ENCODE measurements at regions not wholly inside any gene's neighbourhood (a gene's known extent, or its start where the extent isn't known, plus 50 kb on each side); places are given as distances from the start of the nearest gene placed in this dataset.

DNA sequence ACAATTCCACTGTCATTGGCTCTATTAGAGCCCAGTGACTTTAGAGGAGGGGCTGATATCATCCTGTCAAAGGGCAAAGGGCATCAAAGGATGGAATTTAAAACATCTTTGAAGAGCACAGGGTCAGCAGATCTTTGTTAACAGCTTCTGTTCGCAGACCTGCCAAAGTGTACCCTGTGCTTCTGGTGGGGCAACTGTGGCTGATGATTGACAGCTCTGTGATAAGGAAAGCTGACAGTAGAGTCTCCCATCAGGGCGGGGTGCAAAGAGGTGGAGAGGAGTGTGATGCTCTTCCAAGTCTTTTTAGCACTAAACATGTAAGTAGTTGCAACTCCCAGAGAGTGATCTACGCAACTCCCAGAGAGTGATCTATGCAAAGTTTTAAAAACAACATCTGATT is 742.1 kb upstream of the SOX9 start:
- no peak for DNase-seq (ENCODE audit: low spot score in 2 of 2)
- FAIRE-seq, result no peak

DNA sequence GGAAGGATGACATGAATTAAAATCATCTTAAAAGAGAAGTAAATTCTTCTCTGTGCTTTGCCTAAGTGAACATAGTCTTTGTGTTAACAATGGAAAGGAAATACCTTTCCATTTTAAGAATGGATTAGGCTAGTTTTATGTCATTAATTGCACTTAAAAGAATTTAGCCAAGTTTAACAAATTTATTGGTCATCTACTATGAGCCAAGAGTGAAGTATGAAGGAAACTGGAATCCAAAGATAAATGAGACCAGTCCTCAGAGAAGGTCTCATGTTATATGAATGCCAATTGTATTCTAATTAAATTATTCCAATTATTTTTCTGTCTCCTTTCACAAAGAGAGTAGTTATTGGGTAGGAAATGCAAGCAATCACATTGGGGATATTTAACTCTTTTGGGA is 741.3 kb upstream of the SOX9 start:
- no peak for FAIRE-seq

DNA sequence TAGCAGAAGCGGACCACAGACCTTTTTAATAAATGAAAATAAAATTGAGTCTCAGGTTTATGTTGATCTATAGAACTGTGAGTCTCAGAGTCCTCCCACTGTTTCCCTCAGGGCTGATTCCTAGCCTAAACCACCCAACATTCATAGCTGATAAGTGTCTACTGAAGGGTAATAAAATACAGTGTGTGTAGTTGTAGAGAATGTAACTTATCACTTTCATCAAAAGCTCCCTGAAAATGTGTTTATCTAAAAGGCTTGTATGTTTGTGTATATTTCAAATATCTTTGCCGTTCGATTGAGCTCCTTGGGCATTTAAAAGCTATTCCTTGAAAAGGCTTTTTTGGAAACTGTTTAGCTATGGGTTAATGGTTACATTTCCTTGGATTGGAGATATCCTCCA is 740.3 kb upstream of the SOX9 start:
- FAIRE-seq (no peak), DNase-seq (ENCODE audit: low spot score in 2 of 2) (no peak)

More for the DNA sequence above, 741.3 kb upstream of the SOX9 start:
- DNase-seq (ENCODE audit: low spot score in 2 of 2), result no peak

DNA sequence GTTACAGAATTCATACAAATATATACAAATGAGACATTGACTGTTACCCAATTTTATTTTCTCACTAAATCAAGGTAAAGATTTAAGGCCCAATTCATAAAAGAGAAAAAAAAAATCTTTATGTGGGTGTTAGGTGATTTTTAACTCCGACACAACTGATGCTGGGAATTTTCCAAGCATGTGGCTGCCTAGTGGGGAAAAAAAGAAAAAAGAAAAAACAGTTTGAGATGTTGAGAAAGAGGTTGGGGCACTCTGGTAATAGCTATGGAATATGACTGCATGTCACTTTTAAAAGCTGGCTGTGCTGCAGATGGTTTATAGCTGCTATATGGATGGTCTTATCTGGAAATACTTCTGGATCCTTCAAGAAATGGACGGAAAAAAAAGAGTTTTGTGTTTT is 739.9 kb upstream of the SOX9 start:
- FAIRE-seq, result no peak

DNA sequence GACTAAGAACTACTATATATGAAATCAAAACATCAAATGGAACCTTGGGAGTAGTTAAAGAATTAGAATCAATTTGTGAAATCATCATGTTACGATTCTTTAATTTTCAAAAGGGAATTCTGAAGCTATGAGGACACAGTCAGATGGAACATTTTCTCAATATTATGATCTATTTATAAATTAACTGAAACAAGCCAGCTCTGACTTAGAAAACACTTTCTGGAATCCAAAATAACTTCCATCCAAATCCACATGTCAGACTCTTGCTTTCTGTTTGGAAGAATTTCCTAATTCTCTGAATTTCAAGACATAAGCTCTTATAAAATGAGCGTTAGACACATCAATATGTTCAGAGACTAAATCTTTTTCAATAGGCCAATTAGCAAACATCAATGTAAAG is 737.7 kb upstream of the SOX9 start:
- FAIRE-seq (no peak), DNase-seq (ENCODE audit: low spot score in 2 of 2) (no peak)

More for the DNA sequence above, 739.9 kb upstream of the SOX9 start:
- no peak for DNase-seq (ENCODE audit: low spot score in 2 of 2)

DNA sequence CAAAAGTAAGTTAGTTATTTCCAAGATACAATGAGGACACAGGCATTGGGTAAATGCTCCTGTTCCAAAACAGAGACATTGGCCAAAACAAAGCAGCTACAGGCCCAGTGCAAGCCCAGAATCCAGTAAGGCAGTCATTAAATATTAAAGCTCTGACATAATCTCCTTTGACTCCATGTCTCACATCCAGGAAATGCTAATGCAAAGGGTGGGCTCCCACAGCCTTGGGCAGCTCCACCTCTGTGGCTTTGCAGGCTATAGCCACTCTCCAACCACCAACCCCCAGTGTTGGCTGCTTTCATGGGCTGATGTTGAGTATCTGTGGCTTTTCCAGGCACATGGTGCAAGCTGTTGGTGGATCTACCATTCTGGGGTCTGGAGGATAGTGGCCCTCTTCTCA is 733.4 kb upstream of the SOX9 start:
- DNase-seq (ENCODE audit: low spot score in 2 of 2) (no peak), FAIRE-seq (no peak)

DNA sequence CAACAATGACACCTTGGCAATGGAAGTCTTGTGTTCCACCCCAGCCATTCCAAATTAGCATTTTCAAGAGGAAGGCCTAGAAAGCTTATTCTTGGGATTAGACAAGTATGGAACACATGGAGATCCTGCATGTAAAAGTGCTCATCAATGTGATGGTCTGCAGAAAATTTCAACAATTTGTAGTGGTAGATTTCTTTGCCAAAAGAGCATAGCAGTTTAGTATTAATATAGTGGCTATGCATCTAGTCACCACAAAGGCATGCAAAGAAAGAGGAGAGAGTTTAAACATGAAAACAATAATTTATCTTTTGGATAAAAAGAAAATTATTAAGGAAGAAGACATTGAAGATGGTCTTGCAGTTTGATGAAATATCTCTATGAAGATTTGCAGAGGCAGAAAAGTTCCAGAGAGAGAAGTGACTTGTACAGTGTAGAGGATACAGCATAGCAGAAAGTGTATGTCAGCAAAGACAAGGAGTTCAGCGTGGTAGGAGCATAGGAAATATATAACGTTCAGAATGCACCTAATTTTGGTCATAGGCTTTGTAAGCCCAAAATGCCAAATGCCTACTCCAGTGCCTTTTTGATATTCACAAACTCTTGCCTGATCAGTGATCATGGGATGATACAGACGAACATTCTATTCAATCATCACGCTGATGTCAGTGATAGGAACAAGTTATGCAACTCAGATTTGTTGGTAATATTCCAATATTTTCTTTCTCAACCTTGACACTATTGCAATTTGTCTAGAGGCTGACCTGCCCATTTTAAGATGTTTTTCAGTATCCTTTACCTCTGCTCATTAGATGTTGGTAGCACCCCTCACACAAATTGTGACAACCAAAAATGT is 727.9 kb upstream of the SOX9 start:
- FAIRE-seq, result no peak
- DNase-seq (ENCODE audit: low spot score in 2 of 2), result no peak

DNA sequence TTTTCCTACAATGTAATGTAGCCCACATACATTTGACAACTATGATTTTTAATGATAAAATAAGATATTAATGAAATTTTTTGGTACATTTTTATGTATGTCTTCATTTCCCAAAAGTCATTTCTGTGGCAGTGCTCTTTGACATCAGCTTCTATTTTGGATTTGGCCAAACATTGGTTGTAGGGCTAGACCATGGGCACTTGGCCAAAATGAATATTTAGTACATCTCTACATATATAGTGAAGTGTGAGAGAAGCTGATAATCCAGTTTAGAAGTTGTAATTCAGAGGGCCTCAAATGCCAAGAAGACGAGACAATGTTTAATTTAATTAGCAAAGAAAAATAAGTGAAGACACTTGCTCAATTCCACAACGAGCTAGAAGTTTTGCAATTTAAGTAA is 724.9 kb upstream of the SOX9 start:
- DNase-seq (ENCODE audit: low spot score in 2 of 2), result no peak
- FAIRE-seq, result no peak

DNA sequence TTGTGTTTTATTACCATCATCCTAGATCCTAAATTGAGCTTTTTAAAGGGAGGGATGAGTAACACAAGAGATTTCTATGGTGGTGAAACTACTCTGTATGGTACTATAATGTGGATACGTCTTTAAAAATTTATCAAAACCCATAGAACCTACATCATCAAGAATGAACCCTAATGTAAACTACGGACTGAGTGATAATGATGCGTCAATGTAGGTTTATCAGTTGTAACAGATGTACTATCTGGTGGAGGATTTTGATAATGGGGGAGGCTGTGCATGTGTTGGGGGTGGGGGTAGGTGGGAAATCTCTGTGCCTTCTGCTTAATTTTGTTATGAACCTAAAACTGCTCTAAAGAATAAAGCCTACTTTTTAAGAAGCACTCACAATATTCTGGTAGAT is 724.1 kb upstream of the SOX9 start:
- FAIRE-seq (no peak), DNase-seq (ENCODE audit: low spot score in 2 of 2) (no peak)

DNA sequence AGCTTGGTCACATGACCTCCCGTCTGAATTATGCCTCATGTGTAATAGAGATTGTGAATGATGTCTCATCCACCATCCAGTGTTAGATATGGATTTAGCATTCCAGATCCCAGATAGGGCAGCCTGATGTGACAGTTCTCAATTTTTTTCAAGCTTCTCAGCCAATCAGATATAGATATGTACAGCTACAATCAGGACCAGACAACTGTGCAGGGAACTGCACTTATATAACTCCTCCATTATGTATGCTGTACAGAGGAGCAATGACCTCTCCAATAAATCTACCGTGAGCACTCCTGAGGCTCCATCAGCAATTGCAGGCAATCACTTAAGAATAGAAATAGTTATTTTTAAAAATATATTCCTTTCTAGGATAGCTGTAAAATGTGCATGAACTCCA is 722.8 kb upstream of the SOX9 start:
- FAIRE-seq (no peak), DNase-seq (ENCODE audit: low spot score in 2 of 2) (no peak)

DNA sequence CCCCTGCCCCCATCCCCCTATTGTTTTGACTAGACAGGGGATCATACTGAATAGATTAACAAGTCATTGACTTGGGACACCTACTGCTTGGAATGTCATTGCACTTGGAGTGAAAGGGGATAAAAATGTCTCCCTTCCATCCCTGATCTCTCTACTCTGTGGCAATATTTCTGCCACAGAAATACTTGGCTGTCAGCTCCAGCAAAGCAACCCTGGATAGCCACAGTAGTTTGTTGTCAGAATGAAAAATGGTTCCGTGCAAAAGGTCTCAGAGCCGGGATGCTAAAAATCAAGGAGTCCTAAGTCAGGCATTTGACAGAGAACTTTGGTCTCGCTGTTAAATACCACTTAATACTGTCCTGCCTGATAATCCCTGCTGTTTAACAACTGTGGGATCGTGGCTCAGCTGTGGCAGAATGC is 722.0 kb upstream of the SOX9 start:
- DNase-seq (ENCODE audit: low spot score in 2 of 2) (no peak), FAIRE-seq (no peak)

DNA sequence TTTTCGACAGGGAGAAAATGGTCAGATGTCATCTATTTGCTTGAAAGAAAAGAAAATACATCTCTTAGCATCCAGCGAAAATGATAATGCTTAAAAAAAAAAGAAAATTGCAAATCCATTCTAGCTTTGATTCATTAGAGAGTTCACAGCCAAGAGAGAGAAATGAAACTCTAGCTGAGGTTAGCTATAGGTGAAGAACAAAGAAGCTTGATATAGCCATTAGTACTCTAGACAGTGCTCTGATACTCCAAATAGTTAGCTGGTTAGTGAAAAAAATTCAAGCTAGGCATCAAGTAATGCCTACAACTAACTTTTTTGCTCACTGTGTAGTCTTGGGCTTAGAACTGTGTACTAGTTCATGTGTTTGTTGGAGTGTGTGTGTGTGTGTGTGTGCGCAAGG is 721.6 kb upstream of the SOX9 start:
- no peak for FAIRE-seq

DNA sequence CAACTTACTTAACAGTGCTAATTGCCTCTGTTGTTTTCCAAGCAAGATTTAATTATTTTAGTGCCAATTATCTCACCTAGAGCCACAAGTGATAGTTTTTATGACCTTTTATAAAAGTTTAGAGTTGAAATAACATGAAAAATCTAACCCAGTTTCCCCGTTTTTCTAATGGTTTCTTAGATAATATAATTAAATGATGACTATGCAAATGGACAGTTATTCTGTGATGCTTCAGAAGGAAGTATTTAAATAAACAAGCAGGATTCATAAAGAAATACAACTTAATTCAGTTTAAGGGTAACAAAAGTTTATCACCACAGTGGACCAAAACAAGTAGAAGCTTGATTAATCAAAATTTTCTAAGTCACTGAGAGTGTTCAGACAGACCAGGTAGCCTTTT is 721.2 kb upstream of the SOX9 start:
- no peak for FAIRE-seq

More for the DNA sequence above, 721.6 kb upstream of the SOX9 start:
- DNase-seq (ENCODE audit: low spot score in 2 of 2), result no peak

DNA sequence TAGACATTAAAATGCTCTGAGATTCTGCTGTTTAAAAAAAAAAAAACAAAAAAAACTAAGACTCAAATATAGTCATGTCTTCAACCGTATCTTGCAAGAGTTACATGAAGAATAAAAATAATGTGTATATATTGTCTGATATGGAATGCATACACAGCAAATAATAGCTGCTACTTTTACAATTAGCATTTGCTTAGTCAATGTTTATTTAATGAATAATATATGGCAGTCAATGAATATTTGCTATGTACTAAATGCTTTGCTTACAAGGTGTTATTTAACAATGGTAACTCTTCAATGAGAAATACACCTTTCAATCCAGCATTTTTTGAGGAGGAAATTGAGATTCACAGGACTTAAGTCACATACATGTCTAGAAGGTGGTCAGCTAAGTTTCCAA is 718.8 kb upstream of the SOX9 start:
- DNase-seq (ENCODE audit: low spot score in 2 of 2), result no peak
- FAIRE-seq, result no peak

More for the DNA sequence above, 721.2 kb upstream of the SOX9 start:
- no peak for DNase-seq (ENCODE audit: low spot score in 2 of 2)

DNA sequence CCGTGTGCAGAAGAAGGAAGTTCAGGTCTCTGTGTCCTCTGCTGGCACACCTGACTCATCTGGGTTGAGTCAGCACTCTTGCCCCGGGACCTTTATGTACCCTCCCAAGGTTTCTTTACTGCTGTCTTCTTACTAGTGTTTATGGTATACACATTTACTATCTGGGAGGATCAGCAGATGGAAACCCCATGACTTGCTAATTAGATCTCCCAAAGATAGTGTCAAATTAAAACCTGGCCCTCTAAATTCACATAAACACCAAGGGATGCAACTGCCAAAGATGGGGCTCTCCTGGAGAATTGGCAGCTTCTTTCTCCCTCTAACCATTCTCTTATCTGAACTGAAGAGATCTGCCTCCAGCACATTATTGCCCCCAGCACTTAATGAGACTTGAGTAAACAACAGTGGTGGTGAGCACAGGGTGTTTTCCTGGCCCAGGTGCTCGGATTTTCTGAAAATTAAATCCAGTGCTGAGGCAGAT is 718.1 kb upstream of the SOX9 start:
- DNase-seq (ENCODE audit: low spot score in 2 of 2) (no peak), FAIRE-seq (no peak)

DNA sequence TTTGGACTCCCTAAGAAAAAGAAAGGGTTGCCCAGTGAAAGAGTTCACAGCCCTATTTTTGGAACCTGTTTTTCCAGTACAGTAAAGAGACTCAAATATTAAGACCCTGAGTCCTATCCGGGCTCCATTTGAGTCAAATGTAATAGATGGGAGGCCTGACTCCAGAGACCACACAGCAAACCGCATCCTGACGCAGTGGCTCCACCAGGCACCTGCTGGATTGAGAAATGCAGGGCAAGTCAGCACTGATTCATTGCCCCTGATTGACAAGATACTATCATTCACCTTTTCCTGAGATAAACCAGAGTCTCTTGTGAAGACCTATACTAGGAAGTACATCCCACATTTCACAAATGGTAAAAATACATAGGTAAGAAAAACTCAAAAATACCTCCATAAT is 715.7 kb upstream of the SOX9 start:
- FAIRE-seq (no peak), DNase-seq (ENCODE audit: low spot score in 2 of 2) (no peak)

DNA sequence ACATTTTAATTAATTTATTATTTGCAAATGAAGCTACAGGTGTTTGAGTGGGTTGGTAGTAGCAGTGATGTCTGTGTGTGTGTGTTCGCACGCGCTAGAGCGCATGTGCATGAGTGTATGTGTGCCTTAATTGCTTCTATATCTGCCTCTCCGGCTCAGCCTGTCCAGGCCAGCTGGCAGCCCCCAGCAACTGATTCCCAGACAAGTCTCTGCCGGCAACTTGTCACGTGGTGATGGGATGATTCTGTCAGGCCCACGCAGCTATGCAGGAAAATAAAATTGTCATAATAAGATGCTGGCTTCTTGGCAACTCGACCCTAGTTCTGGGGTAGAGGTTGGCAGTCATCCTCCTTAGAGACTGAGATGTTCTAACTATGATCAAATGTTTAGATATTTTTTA is 712.8 kb upstream of the SOX9 start:
- DNase-seq (ENCODE audit: low spot score in 2 of 2) (no peak), FAIRE-seq (no peak)

DNA sequence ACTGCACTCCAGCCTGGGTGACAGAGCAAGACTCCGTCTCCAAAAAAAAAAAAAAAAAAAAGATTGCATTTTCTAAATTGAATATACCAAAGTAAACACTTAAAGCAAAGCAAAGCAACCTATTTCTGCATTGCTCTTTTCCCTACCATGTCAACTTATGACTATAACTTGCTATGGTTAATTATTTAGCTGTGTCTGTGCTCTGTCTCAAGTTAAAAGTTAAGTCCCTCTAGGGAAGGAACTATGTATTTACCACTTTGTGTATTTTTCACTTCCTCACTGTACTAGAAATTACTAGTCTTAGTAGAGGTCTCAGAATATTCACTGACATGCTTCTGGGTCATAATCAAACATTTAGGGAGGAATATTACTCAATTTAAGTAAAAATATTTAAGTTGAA is 711.7 kb upstream of the SOX9 start:
- FAIRE-seq (no peak), DNase-seq (ENCODE audit: low spot score in 2 of 2) (no peak)

DNA sequence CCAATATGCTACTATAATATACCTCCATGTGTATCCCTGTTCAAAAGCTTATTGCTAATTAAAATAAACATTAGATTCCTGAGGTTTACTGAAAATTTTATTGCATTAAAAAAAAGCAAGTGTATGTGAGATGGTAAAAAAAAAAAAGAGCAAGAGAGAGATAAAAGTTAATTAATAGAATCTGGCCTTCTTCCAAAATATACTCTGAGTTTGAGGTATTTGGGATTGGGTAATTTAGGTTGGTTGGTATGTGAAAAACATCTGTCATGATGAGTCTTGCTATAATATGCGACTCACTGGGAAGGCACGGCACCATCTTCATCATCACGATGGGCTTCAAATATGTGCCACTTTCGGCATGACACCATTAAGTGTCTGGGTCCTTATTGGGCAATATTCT is 711.1 kb upstream of the SOX9 start:
- FAIRE-seq, result no peak
- no peak for DNase-seq (ENCODE audit: low spot score in 2 of 2)

DNA sequence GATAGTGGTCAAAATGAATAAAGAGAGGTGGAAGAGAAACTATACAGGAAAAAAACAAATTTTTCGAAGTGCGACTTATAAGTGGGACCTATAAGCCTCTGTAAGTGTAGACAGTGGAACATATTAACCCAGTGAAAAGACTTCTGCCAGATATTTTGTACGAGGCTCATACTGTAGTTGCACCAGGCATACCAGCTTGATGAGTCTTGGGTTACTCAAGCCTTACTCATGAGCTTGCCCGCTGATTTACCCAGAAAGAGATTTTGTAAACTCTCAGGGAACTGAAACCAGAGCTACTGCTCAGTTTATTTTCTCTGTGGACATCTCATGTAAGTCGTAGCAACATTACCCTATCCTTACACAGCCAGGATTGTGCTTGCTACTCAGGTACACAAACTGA is 708.0 kb upstream of the SOX9 start:
- no peak for DNase-seq (ENCODE audit: low spot score in 2 of 2)

DNA sequence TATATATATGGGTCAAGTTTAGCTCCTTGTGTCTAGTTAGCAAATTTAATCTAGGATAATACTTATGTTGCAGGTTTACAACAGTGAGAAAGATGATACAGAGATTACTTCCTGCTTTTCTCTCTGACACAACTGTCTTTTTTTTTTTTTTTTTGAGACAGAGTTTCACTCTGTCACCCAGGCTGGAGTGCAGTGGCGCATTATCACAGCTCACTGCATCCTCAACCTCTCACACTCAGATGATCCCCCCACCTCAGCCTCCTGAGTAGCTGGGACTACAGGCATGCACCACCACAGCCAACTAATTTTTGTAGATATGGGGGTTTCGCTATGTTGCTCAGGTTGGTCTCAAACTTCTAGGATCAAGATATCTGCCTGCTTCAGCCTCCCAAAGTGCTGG is 706.9 kb upstream of the SOX9 start:
- DNase-seq (ENCODE audit: low spot score in 2 of 2) (no peak), FAIRE-seq (no peak)

More for the DNA sequence above, 708.0 kb upstream of the SOX9 start:
- FAIRE-seq, result no peak

DNA sequence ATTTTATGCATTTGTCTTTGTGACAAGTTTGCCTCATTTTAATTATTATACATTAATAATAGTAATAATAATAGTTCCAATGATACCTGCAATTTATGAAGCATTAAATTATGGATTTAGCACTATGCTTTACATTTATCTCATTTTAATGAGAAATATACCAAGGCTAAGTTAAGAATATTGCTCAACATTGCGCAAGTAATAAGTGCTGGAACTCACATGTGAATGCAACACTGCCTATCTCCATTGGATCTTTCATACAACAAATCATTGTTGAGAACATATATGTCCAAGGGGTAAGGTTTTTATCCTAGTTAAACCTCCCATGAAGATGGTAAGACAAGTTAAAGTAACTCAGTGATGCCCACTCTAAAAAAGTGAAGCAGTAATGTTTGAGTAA is 703.7 kb upstream of the SOX9 start:
- FAIRE-seq, result no peak
- no peak for DNase-seq (ENCODE audit: low spot score in 2 of 2)

DNA sequence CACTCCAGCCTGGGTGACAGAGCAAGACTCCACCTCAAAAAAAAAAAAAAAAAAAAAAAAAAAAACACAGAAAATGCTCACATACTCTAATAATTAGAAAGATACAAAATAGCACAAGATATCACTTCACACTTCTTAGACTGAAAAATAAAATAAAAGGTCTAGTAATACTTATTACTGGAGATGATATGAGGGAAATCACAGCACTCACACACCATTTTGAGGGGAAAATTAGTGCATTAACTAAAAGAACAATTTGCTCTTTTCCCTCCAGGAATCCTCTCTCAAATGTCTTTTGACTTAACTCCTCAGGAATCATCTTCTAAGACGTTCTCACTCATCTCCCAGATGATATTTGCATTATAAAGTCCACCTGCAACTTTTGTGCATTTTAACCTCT is 697.9 kb upstream of the SOX9 start:
- DNase-seq (ENCODE audit: low spot score in 2 of 2) (no peak), FAIRE-seq (no peak)

Data from frontal cortex (tissue), 3 donors.